Osteoblast (primary cell): ENCODE measurements at regions not wholly inside any gene's neighbourhood (a gene's known extent, or its start where the extent isn't known, plus 50 kb on each side); places are given as distances from the start of the nearest gene placed in this dataset.
A peak's percentile ranks its signal among the peaks of the same experiment; 100 is the strongest.

Experiments used
- DNase-seq: peaks from one replicate; pipeline ENCODE4 v3.0.0; 2011; ENCODE audit warnings: low spot score, mixed read lengths; ENCODE audit not compliant: insufficient read length; ENCODE audit errors: missing footprints
- H2AFZ ChIP-seq: 2 replicates; pipeline ENCODE4 v1.6.0; 2011; ENCODE audit warnings: mild to moderate bottlenecking, low read length
- H3K27ac ChIP-seq: 2 replicates; pipeline ENCODE4 v1.5.1; 2011; ENCODE audit warnings: mild to moderate bottlenecking, low read depth, low read length, moderate library complexity
- H3K27me3 ChIP-seq: 2 replicates; pipeline ENCODE4 v1.6.0; 2012; ENCODE audit warnings: mild to moderate bottlenecking, control low read depth, inconsistent platforms, low read length, moderate library complexity; ENCODE audit not compliant: insufficient read depth
- H3K36me3 ChIP-seq: 2 replicates; pipeline ENCODE4 v1.5.1; 2011; ENCODE audit warnings: mild to moderate bottlenecking, low read length, control low read depth, moderate library complexity; ENCODE audit not compliant: insufficient read depth
- H3K4me1 ChIP-seq: 2 replicates; pipeline ENCODE4 v1.5.1; 2011; ENCODE audit warnings: mild to moderate bottlenecking, low read length, control low read depth, moderate library complexity; ENCODE audit not compliant: insufficient read depth
- H3K4me2 ChIP-seq: 2 replicates; pipeline ENCODE4 v1.6.0; 2011; ENCODE audit warnings: mild to moderate bottlenecking, low read length; ENCODE audit not compliant: insufficient read depth
- H3K4me3 ChIP-seq: fragments of 200-600 bp; sonication (generic); 3 replicates; pipeline ENCODE4 v1.5.1; 2012; ENCODE audit warnings: mild to moderate bottlenecking, low read length, inconsistent platforms; ENCODE audit not compliant: insufficient read depth
- H3K79me2 ChIP-seq: 2 replicates; pipeline ENCODE4 v1.6.0; 2012; ENCODE audit warnings: mild to moderate bottlenecking, low read length, control low read depth, inconsistent platforms; ENCODE audit not compliant: insufficient read depth
- H3K9me3 ChIP-seq: 2 replicates; pipeline ENCODE4 v1.5.1; 2011; ENCODE audit warnings: low read depth, low read length, control low read depth
- H4K20me1 ChIP-seq: 2 replicates; pipeline ENCODE4 v1.6.0; 2012; ENCODE audit warnings: mild to moderate bottlenecking, low read length, control low read depth; ENCODE audit not compliant: insufficient read depth
- CTCF ChIP-seq: IDR thresholded peaks from 2 replicates; pipeline ENCODE4 v1.5.1; 2011; ENCODE audit warnings: mild to moderate bottlenecking, low read depth, low read length, moderate library complexity; ENCODE audit errors: extremely low read depth

GRCh38 chr16:86835982-86836381 lies 257.6 kb downstream of the FOXL1 start:
- DNase-seq = no peak
- no peaks in the 10 kb centered on the region for H3K36me3 ChIP-seq
- H3K4me1 ChIP-seq = peaks cover 17% of the 10 kb centered on the region
- no peak for TF ChIP-seq CTCF
- no peaks in the 10 kb centered on the region for H3K27me3 ChIP-seq
- H3K79me2 ChIP-seq = no peaks in the 10 kb centered on the region
- no peak overlapping the region for H2AFZ ChIP-seq
- H3K9me3 ChIP-seq = no peaks in the 10 kb centered on the region
- H4K20me1 ChIP-seq = no peaks in the 10 kb centered on the region
- no peak overlapping the region for H3K27ac ChIP-seq
- H3K4me2 ChIP-seq = no peak overlapping the region
- H3K4me3 ChIP-seq = no peak overlapping the region

GRCh38 chr16:86836503-86837129 lies 258.3 kb downstream of the FOXL1 start:
- Histone ChIP-seq H3K9me3 (no peaks in the 10 kb centered on the region), H3K4me2 (no peak overlapping the region), H3K27me3 (no peaks in the 10 kb centered on the region), H3K36me3 (no peaks in the 10 kb centered on the region), H4K20me1 (no peaks in the 10 kb centered on the region), H3K4me3 (no peak overlapping the region), H3K27ac (peak overlapping the region; percentile 58), H3K79me2 (no peaks in the 10 kb centered on the region), H3K4me1 (peaks cover 17% of the 10 kb centered on the region), H2AFZ (no peak overlapping the region)
- TF ChIP-seq CTCF = no peak
- peak; percentile 94 for DNase-seq

GRCh38 chr16:86843812-86844211 lies 265.5 kb downstream of the FOXL1 start:
- H3K79me2 ChIP-seq = no peaks in the 10 kb centered on the region
- H3K27ac ChIP-seq = no peak overlapping the region
- H3K4me1 ChIP-seq = no peaks in the 10 kb centered on the region
- H3K4me3 ChIP-seq = no peak overlapping the region
- H3K9me3 ChIP-seq = no peaks in the 10 kb centered on the region
- H4K20me1 ChIP-seq = no peaks in the 10 kb centered on the region
- peaks cover 16% of the 10 kb centered on the region for H3K27me3 ChIP-seq
- no peak overlapping the region for H2AFZ ChIP-seq
- H3K36me3 ChIP-seq = no peaks in the 10 kb centered on the region
- no peak for DNase-seq
- H3K4me2 ChIP-seq = no peak overlapping the region
- no peak for TF ChIP-seq CTCF

GRCh38 chr16:86844695-86845094 lies 266.3 kb downstream of the FOXL1 start:
- Histone ChIP-seq H3K4me2 (no peak overlapping the region), H3K4me1 (no peaks in the 10 kb centered on the region), H3K27ac (no peak overlapping the region), H3K9me3 (no peaks in the 10 kb centered on the region), H3K4me3 (no peak overlapping the region), H3K27me3 (peaks cover 19% of the 10 kb centered on the region), H3K79me2 (no peaks in the 10 kb centered on the region), H3K36me3 (no peaks in the 10 kb centered on the region), H4K20me1 (no peaks in the 10 kb centered on the region), H2AFZ (no peak overlapping the region)
- DNase-seq = no peak
- TF ChIP-seq CTCF = no peak
